HUES48 (cell line): ENCODE measurements at regions not wholly inside any gene's neighbourhood (a gene's known extent, or its start where the extent isn't known, plus 50 kb on each side); places are given as distances from the start of the nearest gene placed in this dataset.
"Not testable (repeated sequence)": the region's sequence is repeated elsewhere in the genome, so short reads cannot be mapped to it uniquely, and the experiment has no call there.

Experiments
- H3K27ac ChIP-seq: one replicate; pipeline ENCODE4 v1.7.0; 2013; ENCODE audit warnings: low read depth, low read length, inconsistent platforms
- H3K27me3 ChIP-seq: 2 replicates; pipeline ENCODE4 v1.6.1; 2013; ENCODE audit warnings: mild to moderate bottlenecking, low read length; ENCODE audit not compliant: control insufficient read depth, insufficient read depth
- H3K36me3 ChIP-seq: 2 replicates; pipeline ENCODE4 v1.6.1; 2013; ENCODE audit warnings: low read length; ENCODE audit not compliant: control insufficient read depth, insufficient read depth
- H3K4me1 ChIP-seq: 2 replicates; pipeline ENCODE4 v1.6.1; 2013; ENCODE audit warnings: mild to moderate bottlenecking, low read length; ENCODE audit not compliant: control insufficient read depth, insufficient read depth
- H3K4me3 ChIP-seq: 2 replicates; pipeline ENCODE4 v1.5.1; 2013; ENCODE audit warnings: mild to moderate bottlenecking, low read depth, low read length
- H3K9ac ChIP-seq: 2 replicates; pipeline ENCODE4 v1.6.1; 2013; ENCODE audit warnings: mild to moderate bottlenecking, low read depth, low read length, moderate library complexity
- H3K9me3 ChIP-seq: 2 replicates; pipeline ENCODE4 v1.6.1; 2013; ENCODE audit warnings: low read length; ENCODE audit not compliant: control insufficient read depth, insufficient read depth

DNA sequence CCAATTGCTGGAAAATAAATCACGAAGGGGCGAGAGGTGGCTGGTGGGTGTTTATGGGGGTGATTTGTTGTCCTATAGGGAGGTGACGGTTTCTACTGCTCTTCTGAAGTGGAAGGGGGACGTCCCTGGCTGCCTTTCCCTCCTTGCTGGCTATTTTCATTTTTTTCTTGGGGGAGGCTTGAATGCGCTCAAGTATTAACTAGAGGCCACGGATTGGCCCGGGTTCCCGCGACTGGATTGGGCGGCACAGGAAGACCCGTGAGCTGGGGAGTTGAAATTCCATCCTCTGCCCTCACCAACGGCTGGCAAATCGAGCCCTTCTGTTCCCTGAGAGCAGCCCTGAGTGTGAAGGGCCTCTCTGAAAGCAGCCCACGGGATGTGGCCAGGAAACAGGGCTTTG is 176.5 kb upstream of the SPRED2 start:
- H3K27ac ChIP-seq = no peak overlapping the region
- no peaks in the 10 kb centered on the region for H3K36me3 ChIP-seq
- H3K4me1 ChIP-seq = peaks cover 15% of the 10 kb centered on the region
- H3K9me3 ChIP-seq = no peaks in the 10 kb centered on the region
- no peak overlapping the region for H3K9ac ChIP-seq
- no peak overlapping the region for H3K4me3 ChIP-seq
- H3K27me3 ChIP-seq = no peaks in the 10 kb centered on the region

DNA sequence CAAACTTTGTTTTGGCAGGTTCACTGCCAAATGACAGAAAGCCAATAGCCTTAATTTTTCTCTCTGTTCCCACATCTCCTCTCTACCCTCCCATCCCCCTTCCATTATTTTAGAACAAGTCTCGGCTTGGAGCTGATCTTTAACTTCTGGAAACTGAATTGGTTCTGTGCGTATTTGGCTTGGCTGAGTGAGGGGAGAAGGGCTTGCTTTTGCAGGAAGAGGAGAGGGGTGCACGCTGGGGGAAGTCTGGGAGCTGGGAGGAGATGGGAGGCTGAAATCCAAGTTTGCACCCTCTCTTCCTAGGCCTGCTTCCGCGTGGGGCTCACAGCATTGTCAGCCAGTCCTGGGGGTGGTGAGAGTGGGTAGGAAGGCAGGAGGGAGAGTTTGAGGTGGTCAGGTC is 176.1 kb upstream of the SPRED2 start:
- no peak overlapping the region for H3K9ac ChIP-seq
- no peaks in the 10 kb centered on the region for H3K9me3 ChIP-seq
- no peak overlapping the region for H3K4me3 ChIP-seq
- H3K4me1 ChIP-seq = peaks cover 15% of the 10 kb centered on the region
- no peak overlapping the region for H3K27ac ChIP-seq
- H3K27me3 ChIP-seq = no peaks in the 10 kb centered on the region
- H3K36me3 ChIP-seq = no peaks in the 10 kb centered on the region

DNA sequence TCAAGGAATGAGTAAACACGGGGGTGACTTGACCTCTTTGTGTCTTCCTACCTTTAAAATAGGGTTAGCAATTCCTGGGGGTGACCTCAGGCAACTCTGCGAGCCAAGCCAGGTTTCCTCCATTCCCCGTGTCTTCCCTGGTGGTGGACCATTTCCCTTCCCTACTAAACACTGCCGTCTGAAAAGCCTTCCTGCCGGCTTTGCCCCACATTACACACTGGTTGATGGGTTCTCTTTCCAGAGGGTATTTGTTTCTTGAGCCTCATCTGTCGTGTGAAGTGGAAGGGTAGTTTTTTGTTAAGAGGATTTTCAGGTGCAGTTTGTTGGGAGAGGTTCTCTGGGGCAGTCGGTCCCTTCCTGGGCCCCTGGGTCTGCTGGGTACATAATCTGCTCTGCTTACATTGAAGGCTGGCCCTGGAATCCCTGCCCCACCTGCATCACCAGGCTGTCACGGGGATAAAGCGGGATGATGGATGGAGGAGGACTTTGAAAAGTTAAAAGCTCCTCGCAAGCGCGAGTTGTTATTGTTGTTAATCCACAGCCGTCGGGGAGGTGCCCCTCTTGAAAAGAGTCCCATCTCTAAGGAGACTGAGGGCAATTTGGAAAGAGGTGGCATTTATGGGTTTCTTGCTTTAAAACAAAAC is 175.4 kb upstream of the SPRED2 start:
- Histone ChIP-seq H3K9ac (no peak overlapping the region), H3K27ac (no peak overlapping the region), H3K36me3 (no peaks in the 10 kb centered on the region), H3K4me3 (no peak overlapping the region), H3K4me1 (peaks cover 9% of the 10 kb centered on the region), H3K9me3 (no peaks in the 10 kb centered on the region), H3K27me3 (no peaks in the 10 kb centered on the region)

DNA sequence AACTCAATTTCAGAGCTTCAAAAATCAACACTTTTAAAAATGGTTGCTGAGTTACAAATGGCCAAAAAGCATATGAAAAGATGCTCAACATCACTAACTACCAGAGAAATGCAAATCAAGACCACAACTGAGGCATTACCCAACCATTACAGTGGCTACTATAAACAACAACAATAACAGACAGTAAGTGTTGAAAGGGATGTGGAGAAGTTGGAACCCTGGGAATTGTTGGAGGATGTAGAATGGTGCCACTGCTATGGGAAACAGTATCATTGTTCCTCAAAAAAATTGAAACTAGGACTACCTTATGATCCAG is 173.3 kb upstream of the SPRED2 start:
- H3K27ac ChIP-seq = no peak overlapping the region
- no peak overlapping the region for H3K4me3 ChIP-seq
- H3K9ac ChIP-seq = no peak overlapping the region
- no peaks in the 10 kb centered on the region for H3K36me3 ChIP-seq
- H3K27me3 ChIP-seq = no peaks in the 10 kb centered on the region
- H3K9me3 ChIP-seq = no peaks in the 10 kb centered on the region
- H3K4me1 ChIP-seq = no peaks in the 10 kb centered on the region; the same call in 1 of the 2 replicates

DNA sequence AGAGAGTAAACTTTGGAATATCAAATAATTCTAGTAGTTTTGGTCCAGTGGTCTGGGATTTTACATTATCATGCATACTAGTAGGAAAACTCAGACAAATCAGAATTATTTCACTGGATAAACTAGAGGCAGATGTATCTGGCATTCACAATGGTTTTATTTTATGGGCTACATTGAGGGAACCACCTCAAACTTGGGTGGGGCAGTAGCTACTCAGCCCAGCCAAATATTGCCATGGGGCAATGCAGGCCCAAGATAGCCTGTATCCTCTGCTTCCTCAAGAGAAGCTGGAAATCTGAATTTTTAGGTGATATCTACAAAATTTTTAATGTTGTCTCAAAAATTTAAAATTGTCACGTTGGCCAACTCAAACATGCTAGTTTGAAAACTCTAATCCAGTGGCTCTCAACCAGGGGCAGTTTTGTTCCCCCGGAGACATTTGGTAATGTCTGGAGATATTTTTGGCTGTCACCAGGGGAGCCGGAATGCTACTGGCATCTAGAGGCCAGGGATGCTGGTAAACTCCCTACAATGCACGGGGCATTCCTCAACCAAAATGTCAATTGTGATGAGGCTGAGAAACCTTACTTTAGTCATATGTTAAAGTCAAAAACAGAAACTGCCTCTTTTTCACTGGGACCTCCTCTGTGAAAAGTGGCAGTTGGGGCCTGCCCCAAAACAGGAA is 172.8 kb upstream of the SPRED2 start:
- H3K4me1 ChIP-seq = no peaks in the 10 kb centered on the region; the same call in 1 of the 2 replicates
- H3K4me3 ChIP-seq = no peak overlapping the region
- H3K27ac ChIP-seq = no peak overlapping the region
- H3K9ac ChIP-seq = no peak overlapping the region
- no peaks in the 10 kb centered on the region for H3K9me3 ChIP-seq
- H3K36me3 ChIP-seq = no peaks in the 10 kb centered on the region
- H3K27me3 ChIP-seq = no peaks in the 10 kb centered on the region

DNA sequence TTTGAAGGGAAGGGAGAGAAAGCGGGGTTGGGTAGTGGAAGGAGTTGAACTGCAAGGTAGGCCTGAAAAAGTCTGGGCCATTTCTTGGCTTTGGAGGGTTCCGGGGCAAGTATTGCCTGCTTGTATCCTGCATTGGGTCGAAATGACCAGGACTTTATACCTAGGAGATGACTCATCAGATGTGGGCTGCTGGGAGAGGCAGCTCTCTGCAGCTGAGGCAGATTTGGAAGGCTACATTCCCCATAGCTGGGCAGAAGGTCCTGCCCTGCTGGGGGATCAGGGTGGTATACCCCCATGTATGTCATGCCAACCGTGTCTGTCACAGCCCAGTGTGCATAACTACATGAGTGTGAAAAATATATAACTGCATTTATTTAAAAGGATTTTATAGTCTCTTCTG is 171.8 kb upstream of the SPRED2 start:
- Histone ChIP-seq H3K27ac (no peak overlapping the region), H3K4me1 (no peaks in the 10 kb centered on the region; the same call in 1 of the 2 replicates), H3K27me3 (no peaks in the 10 kb centered on the region), H3K4me3 (no peak overlapping the region), H3K9ac (no peak overlapping the region), H3K36me3 (no peaks in the 10 kb centered on the region), H3K9me3 (no peaks in the 10 kb centered on the region)

DNA sequence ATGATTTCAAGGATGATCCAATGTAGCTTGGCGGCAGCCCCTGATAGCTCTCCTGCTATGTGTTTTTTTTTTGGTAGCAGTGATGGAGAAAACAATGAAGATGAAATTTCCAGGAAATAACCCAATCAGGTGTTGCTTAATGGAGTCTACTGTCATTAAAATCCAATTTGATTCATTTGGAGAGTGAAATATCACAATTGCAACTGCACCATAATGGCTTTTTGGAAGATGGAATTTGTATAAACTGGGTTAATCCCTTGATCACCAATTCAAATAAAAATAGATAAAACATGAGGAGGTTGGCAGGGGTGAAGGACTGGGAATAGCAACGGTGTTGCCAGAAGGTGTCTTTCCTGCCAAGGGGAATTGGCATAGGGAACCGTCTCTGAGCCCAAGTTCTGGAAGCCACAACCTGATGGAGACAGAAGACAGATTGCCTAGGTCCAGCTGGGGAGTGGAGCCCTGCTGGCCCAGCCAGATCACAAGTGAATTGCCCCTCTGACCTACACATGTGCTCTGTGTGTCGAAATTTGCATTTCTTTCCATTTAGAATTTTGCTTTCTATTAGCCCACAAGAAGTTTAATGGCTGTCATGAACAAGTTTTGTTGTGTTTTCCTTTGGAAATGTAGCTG is 170.3 kb upstream of the SPRED2 start:
- Histone ChIP-seq H3K4me1 (no peaks in the 10 kb centered on the region; the same call in 1 of the 2 replicates), H3K9me3 (no peaks in the 10 kb centered on the region)

DNA sequence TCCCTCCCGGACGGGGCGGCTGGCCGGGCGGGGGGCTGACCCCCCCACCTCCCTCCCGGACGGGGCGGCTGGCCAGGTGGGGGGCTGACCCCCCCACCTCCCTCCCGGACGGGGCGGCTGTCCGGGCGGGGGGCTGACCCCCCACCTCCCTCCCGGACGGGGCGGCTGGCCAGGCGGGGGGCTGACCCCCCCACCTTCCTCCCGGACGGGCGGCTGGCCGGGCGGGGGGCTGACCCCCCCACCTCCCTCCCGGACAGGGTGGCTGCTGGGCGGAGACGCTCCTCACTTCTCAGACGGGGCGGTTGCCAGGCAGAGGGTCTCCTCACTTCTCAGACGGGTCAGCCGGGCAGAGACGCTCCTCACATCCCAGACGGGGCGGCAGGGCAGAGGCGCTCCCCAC is 168.5 kb upstream of the SPRED2 start:
- H3K4me1 ChIP-seq, H3K4me3 ChIP-seq, H3K9ac ChIP-seq, H3K27ac ChIP-seq, H3K36me3 ChIP-seq, H3K27me3 ChIP-seq, H3K9me3 ChIP-seq: not testable (repeated sequence)

More for the DNA sequence above, 170.3 kb upstream of the SPRED2 start:
- no peak overlapping the region for H3K4me3 ChIP-seq
- H3K27ac ChIP-seq = no peak overlapping the region
- H3K36me3 ChIP-seq = no peaks in the 10 kb centered on the region
- no peak overlapping the region for H3K9ac ChIP-seq
- no peaks in the 10 kb centered on the region for H3K27me3 ChIP-seq

DNA sequence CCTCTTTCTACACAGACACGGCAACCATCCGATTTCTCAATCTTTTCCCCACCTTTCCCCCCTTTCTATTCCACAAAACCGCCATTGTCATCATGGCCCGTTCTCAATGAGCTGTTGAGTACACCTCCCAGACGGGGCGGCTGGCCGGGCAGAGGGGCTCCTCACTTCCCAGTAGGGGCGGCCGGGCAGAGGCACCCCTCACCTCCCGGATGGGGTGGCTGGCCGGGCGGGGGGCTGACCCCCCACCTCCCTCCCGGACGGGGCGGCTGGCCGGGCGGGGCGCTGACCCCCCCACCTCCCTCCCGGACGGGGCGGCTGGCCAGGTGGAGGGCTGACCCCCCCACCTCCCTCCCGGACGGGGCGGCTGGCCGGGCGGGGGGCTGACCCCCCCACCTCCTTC is 168.0 kb upstream of the SPRED2 start:
- H3K36me3 ChIP-seq, H3K27me3 ChIP-seq, H3K27ac ChIP-seq, H3K4me3 ChIP-seq, H3K4me1 ChIP-seq, H3K9ac ChIP-seq, H3K9me3 ChIP-seq: not testable (repeated sequence)

DNA sequence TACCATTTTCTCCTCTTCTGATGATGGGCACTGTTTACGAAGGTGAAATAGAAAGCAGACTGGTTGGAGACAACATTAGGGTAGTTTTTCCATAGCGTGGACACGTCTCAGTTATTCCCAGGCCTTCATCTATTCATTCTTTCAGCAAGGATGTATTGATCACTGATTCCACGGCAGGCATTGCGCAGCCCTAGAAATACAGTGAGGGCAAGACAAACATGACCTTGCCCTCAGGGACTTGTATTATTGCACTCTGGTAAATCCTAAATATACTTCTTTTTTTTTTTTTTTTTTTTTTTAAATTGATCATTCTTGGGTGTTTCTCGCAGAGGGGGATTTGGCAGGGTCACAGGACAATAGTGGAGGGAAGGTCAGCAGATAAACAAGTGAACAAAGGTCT is 167.3 kb upstream of the SPRED2 start:
- Histone ChIP-seq H3K9me3 (no peaks in the 10 kb centered on the region), H3K36me3 (no peaks in the 10 kb centered on the region), H3K4me1 (no peaks in the 10 kb centered on the region; the same call in 1 of the 2 replicates), H3K9ac (no peak overlapping the region), H3K27ac (peak overlapping the region; percentile 20), H3K4me3 (no peak overlapping the region), H3K27me3 (no peaks in the 10 kb centered on the region)

DNA sequence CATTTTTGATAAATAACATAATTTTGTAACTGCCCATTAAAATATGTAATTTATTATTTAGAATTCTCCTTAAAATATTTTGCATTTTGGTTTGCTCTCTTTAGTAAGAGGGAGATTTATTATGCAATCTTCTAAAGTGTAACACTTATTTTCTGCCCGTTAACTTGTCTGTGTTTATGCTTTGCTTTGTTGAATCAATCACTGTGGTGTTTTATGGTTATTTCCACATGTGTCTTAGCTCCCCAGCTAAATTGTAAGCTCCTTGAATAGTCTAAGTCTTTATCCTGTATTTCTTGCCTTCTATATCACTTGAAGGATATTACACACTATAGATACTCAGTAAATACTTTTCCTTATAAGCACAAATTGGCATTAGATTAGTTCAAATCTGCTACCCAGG is 166.6 kb upstream of the SPRED2 start:
- Histone ChIP-seq H3K4me3 (no peak overlapping the region), H3K27ac (no peak overlapping the region), H3K27me3 (no peaks in the 10 kb centered on the region), H3K4me1 (no peaks in the 10 kb centered on the region; the same call in 1 of the 2 replicates), H3K9me3 (no peaks in the 10 kb centered on the region), H3K9ac (no peak overlapping the region), H3K36me3 (no peaks in the 10 kb centered on the region)
